Trophoblast cell (in vitro differentiated cells and primary cell): ENCODE measurements at regions not wholly inside any gene's neighbourhood (a gene's known extent, or its start where the extent isn't known, plus 50 kb on each side); places are given as distances from the start of the nearest gene placed in this dataset.

Experiments used
- DNase-seq, 2 donors: peaks; one replicate each; pipeline ENCODE4 v3.0.0-alpha.2; 2016
- H2AFZ ChIP-seq: 2 replicates; pipeline ENCODE4 v1.6.1; 2013; ENCODE audit warnings: low read length, moderate library complexity, mild to moderate bottlenecking; ENCODE audit not compliant: insufficient read depth, poor library complexity
- H2AK5ac ChIP-seq: 2 replicates; pipeline ENCODE4 v1.6.1; 2013; ENCODE audit warnings: mild to moderate bottlenecking, low read length
- H2BK120ac ChIP-seq: 2 replicates; pipeline ENCODE4 v1.6.1; 2013; ENCODE audit warnings: low read length, mild to moderate bottlenecking, moderate library complexity; ENCODE audit not compliant: insufficient read depth, poor library complexity
- H2BK12ac ChIP-seq: 2 replicates; pipeline ENCODE4 v1.6.1; 2013; ENCODE audit warnings: mild to moderate bottlenecking, low read length, moderate library complexity
- H2BK5ac ChIP-seq: 2 replicates; pipeline ENCODE4 v1.6.1; 2013; ENCODE audit warnings: low read length, low read depth, moderate library complexity, mild to moderate bottlenecking; ENCODE audit not compliant: poor library complexity
- H3K14ac ChIP-seq: 2 replicates; pipeline ENCODE4 v1.6.1; 2013; ENCODE audit warnings: mild to moderate bottlenecking, low read length
- H3K18ac ChIP-seq: 2 replicates; pipeline ENCODE4 v1.6.1; 2013; ENCODE audit warnings: mild to moderate bottlenecking, low read length
- H3K23ac ChIP-seq: 2 replicates; pipeline ENCODE4 v1.6.1; 2013; ENCODE audit warnings: low read length
- H3K27ac ChIP-seq: 2 replicates; pipeline ENCODE4 v1.5.1; 2013; ENCODE audit warnings: low read depth, mild to moderate bottlenecking, inconsistent platforms, low read length, moderate library complexity
- H3K27me3 ChIP-seq: 2 replicates; pipeline ENCODE4 v1.6.1; 2013; ENCODE audit warnings: inconsistent platforms, mild to moderate bottlenecking, low read length, moderate library complexity; ENCODE audit not compliant: insufficient read depth
- H3K36me3 ChIP-seq, 2 experiments: 1 replicate in 1 of 2; 2 replicates in 1 of 2; pipeline ENCODE4 v1.6.1; 2013; ENCODE audit warnings: low read length in 2 of 2, mild to moderate bottlenecking in 2 of 2, moderate library complexity in 1 of 2; ENCODE audit not compliant: insufficient read depth in 2 of 2, control insufficient read depth in 1 of 2
- H3K4ac ChIP-seq: 2 replicates; pipeline ENCODE4 v1.6.1; 2013; ENCODE audit warnings: low read depth, mild to moderate bottlenecking, low read length, moderate library complexity
- H3K4me1 ChIP-seq, 2 experiments: 1 replicate in 1 of 2; 2 replicates in 1 of 2; pipeline ENCODE4 v1.6.1; 2013; ENCODE audit warnings: low read length in 2 of 2, mild to moderate bottlenecking in 2 of 2, moderate library complexity in 1 of 2; ENCODE audit not compliant: insufficient read depth in 2 of 2, control insufficient read depth in 1 of 2
- H3K4me2 ChIP-seq: 2 replicates; pipeline ENCODE4 v1.6.1; 2013; ENCODE audit warnings: inconsistent platforms, mild to moderate bottlenecking, low read length, moderate library complexity
- H3K4me3 ChIP-seq: 2 replicates; pipeline ENCODE4 v1.5.1; 2013; ENCODE audit warnings: mild to moderate bottlenecking, low read depth, low read length, inconsistent platforms
- H3K79me1 ChIP-seq: one replicate; pipeline ENCODE4 v1.6.1; 2013; ENCODE audit warnings: low read length
- H3K79me2 ChIP-seq: 2 replicates; pipeline ENCODE4 v1.6.1; 2013; ENCODE audit warnings: low read length, mild to moderate bottlenecking; ENCODE audit not compliant: control insufficient read depth, insufficient read depth, poor library complexity
- H3K9ac ChIP-seq: 2 replicates; pipeline ENCODE4 v1.6.1; 2013; ENCODE audit warnings: mild to moderate bottlenecking, low read length
- H3K9me3 ChIP-seq: 2 replicates; pipeline ENCODE4 v1.6.1; 2013; ENCODE audit warnings: low read depth, mild to moderate bottlenecking, control low read depth, inconsistent platforms, low read length; ENCODE audit not compliant: insufficient read depth
- H4K12ac ChIP-seq: 2 replicates; pipeline ENCODE4 v1.6.1; 2013; ENCODE audit warnings: low read depth, mild to moderate bottlenecking, low read length, moderate library complexity
- H4K8ac ChIP-seq: 2 replicates; pipeline ENCODE4 v1.6.1; 2013; ENCODE audit warnings: low read depth, mild to moderate bottlenecking, low read length, moderate library complexity
- H4K91ac ChIP-seq: one replicate; pipeline ENCODE4 v1.6.1; 2013; ENCODE audit warnings: low read depth, mild to moderate bottlenecking, low read length, moderate library complexity
- WGBS: extraction: QIAGEN DNeasy Blood & Tissue Kit; methylation state at CpG from one replicate; pipeline ENCODE4 v1.1.7; 2013; ENCODE audit warnings: missing lambda C conversion rate; ENCODE audit not compliant: insufficient read length, insufficient coverage; ENCODE audit errors: extremely low coverage; 5-methylcytosine and 5-hydroxymethylcytosine counted together

- H2BK12ac ChIP-seq = no peak overlapping the region
- no peak overlapping the region for H2AFZ ChIP-seq
- no peaks in the 10 kb centered on the region for H3K36me3 ChIP-seq
- H4K91ac ChIP-seq = no peak overlapping the region
- H2BK120ac ChIP-seq = no peak overlapping the region
- H3K18ac ChIP-seq = no peak overlapping the region
- H2BK5ac ChIP-seq = no peak overlapping the region
- no peak overlapping the region for H3K27ac ChIP-seq
- H3K23ac ChIP-seq = no peak overlapping the region
- H3K4me3 ChIP-seq = no peak overlapping the region
- no CpG with 5 or more reads among the region's 2 CpGs for WGBS
- H3K14ac ChIP-seq = no peak overlapping the region
- DNase-seq = no peak
- H3K79me2 ChIP-seq = no peaks in the 10 kb centered on the region
- no peak overlapping the region for H3K4ac ChIP-seq
- H4K8ac ChIP-seq = no peak overlapping the region
- H3K27me3 ChIP-seq = no peaks in the 10 kb centered on the region
- H4K12ac ChIP-seq = no peak overlapping the region
- H3K9me3 ChIP-seq = peaks cover 2% of the 10 kb centered on the region
- no peak overlapping the region for H2AK5ac ChIP-seq
- no peaks in the 10 kb centered on the region for H3K4me1 ChIP-seq
- H3K9ac ChIP-seq = no peak overlapping the region
- no peak overlapping the region for H3K4me2 ChIP-seq
- no peaks in the 10 kb centered on the region for H3K79me1 ChIP-seq
These were observed 72.1 kb downstream of the JRKL start for GRCh38 chr11:96461871-96462270.

DNA sequence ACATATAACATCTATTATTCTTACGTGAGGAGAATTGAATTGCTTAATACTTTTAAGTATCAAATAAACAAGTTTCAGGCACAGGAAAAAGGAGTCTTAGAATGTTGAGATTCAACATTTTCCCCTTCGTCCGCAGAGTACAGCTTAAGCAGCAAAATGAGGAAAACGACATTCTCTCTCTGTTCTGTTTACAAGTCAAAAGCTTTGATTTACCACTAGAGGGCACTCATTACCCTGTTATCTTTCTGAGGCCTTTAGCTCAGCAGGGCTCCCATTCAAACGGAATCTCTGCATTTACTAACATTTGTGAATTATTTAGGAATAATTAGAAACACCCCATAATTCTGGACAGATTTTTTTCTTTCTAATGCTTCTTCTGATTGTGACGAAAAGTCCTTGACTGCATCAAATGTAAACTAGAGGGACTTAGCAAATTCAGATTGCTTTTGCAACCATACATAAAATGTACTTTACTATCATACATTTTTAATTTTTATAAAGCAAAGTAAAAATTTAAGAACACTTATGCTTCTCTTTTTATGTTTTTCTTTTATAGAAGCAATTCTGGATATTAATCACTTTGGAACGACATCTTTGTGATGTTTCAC is 75.0 kb downstream of the JRKL start:
- no peak overlapping the region for H4K91ac ChIP-seq
- H2BK5ac ChIP-seq = no peak overlapping the region
- no peak overlapping the region for H3K9ac ChIP-seq
- H3K79me1 ChIP-seq = no peaks in the 10 kb centered on the region
- H4K12ac ChIP-seq = no peak overlapping the region
- no peak overlapping the region for H2AFZ ChIP-seq
- peak in 1 of 2 donors; percentile 82 for DNase-seq
- no peak overlapping the region for H3K4me2 ChIP-seq
- no peaks in the 10 kb centered on the region for H3K9me3 ChIP-seq
- no peak overlapping the region for H2BK120ac ChIP-seq
- no peak overlapping the region for H3K4me3 ChIP-seq
- no peaks in the 10 kb centered on the region for H3K36me3 ChIP-seq
- H4K8ac ChIP-seq = no peak overlapping the region
- H2AK5ac ChIP-seq = no peak overlapping the region
- H3K79me2 ChIP-seq = no peaks in the 10 kb centered on the region
- WGBS = no CpG with 5 or more reads among the region's 7 CpGs
- no peaks in the 10 kb centered on the region for H3K4me1 ChIP-seq
- no peak overlapping the region for H3K23ac ChIP-seq
- no peak overlapping the region for H3K4ac ChIP-seq
- no peak overlapping the region for H3K18ac ChIP-seq
- H3K14ac ChIP-seq = no peak overlapping the region
- H2BK12ac ChIP-seq = no peak overlapping the region
- no peaks in the 10 kb centered on the region for H3K27me3 ChIP-seq
- no peak overlapping the region for H3K27ac ChIP-seq

DNA sequence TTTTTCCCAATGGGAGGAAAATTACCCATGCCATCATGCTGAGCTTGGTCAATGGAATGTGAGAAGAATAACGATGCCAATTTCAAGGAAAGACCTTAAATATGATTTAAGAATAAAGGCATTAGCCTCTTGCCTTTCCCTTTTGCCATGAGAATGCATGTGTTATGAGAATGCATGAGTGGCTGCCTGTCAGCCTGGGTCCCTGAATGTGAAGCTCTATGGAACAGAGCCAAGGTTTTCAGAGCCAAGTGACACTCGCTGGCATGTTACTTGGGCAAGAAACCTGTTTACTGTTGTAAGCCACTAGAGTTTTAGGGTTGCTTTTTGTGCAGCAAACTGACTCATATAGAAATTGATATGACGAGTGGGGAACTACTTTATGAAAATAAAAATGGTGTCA is 75.7 kb downstream of the JRKL start:
- no peak overlapping the region for H4K12ac ChIP-seq
- DNase-seq = no peak
- H3K27me3 ChIP-seq = no peaks in the 10 kb centered on the region
- no peak overlapping the region for H2BK120ac ChIP-seq
- H3K23ac ChIP-seq = no peak overlapping the region
- no peaks in the 10 kb centered on the region for H3K36me3 ChIP-seq
- no peak overlapping the region for H3K4ac ChIP-seq
- H3K4me1 ChIP-seq = no peaks in the 10 kb centered on the region
- no peak overlapping the region for H2AK5ac ChIP-seq
- H3K18ac ChIP-seq = no peak overlapping the region
- no peaks in the 10 kb centered on the region for H3K79me2 ChIP-seq
- no peak overlapping the region for H3K9ac ChIP-seq
- no peak overlapping the region for H3K27ac ChIP-seq
- H2AFZ ChIP-seq = no peak overlapping the region
- no peak overlapping the region for H4K8ac ChIP-seq
- no peak overlapping the region for H4K91ac ChIP-seq
- H3K9me3 ChIP-seq = no peaks in the 10 kb centered on the region
- no peaks in the 10 kb centered on the region for H3K79me1 ChIP-seq
- no peak overlapping the region for H2BK5ac ChIP-seq
- no peak overlapping the region for H3K14ac ChIP-seq
- H2BK12ac ChIP-seq = no peak overlapping the region
- no CpG with 5 or more reads among the region's 3 CpGs for WGBS
- no peak overlapping the region for H3K4me2 ChIP-seq
- H3K4me3 ChIP-seq = no peak overlapping the region

DNA sequence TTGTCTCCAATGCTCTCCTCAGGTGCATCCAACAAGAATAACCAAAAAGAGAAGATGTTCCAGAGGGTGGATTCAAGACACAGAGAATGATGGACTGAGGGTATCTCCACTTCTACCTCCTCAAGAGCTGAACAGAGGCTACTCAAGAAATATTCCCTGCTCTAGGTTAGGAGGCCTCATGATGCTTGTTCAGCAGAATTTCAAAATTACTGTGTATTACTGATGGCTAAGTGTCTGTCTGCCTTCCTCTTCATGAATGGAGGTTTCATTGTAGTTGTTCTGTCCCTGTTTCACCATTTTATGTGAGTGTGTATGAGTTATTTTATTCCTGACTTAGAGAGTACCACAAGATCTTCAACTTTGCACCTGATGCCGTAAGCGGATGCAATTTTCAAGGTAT is 76.8 kb downstream of the JRKL start:
- DNase-seq = no peak
- H2AK5ac ChIP-seq = no peak overlapping the region
- no peak overlapping the region for H3K9ac ChIP-seq
- H3K4ac ChIP-seq = no peak overlapping the region
- H2BK120ac ChIP-seq = no peak overlapping the region
- no CpG with 5 or more reads among the region's 2 CpGs for WGBS
- H2AFZ ChIP-seq = no peak overlapping the region
- H3K79me1 ChIP-seq = no peaks in the 10 kb centered on the region
- H3K27ac ChIP-seq = no peak overlapping the region
- H4K8ac ChIP-seq = no peak overlapping the region
- H3K79me2 ChIP-seq = no peaks in the 10 kb centered on the region
- no peak overlapping the region for H4K12ac ChIP-seq
- no peaks in the 10 kb centered on the region for H3K27me3 ChIP-seq
- no peak overlapping the region for H3K4me3 ChIP-seq
- H3K4me2 ChIP-seq = no peak overlapping the region
- no peak overlapping the region for H3K14ac ChIP-seq
- H2BK12ac ChIP-seq = no peak overlapping the region
- no peaks in the 10 kb centered on the region for H3K36me3 ChIP-seq
- no peak overlapping the region for H4K91ac ChIP-seq
- no peaks in the 10 kb centered on the region for H3K9me3 ChIP-seq
- H3K4me1 ChIP-seq = no peaks in the 10 kb centered on the region
- no peak overlapping the region for H3K23ac ChIP-seq
- no peak overlapping the region for H2BK5ac ChIP-seq
- H3K18ac ChIP-seq = no peak overlapping the region
